H1 (cell line): ENCODE measurements at regions not wholly inside any gene's neighbourhood (a gene's known extent, or its start where the extent isn't known, plus 50 kb on each side); places are given as distances from the start of the nearest gene placed in this dataset.
A peak's percentile ranks its signal among the peaks of the same experiment; 100 is the strongest.

Experiments
- BACH1 ChIP-seq: IDR thresholded peaks from 2 replicates; pipeline ENCODE4 v1.6.1; 2012; ENCODE audit warnings: low read length, improper control_type of control experiment
- CBX8 ChIP-seq: fragments of 300-800, 300-1000 bp; sonication (generic); IDR thresholded peaks from 2 replicates; pipeline ENCODE4 v1.7.1; 2016; ENCODE audit warnings: low read depth, low read length, borderline replicate concordance
- CHD7 ChIP-seq: fragments of 300-600 bp; sonication (generic); IDR thresholded peaks from 2 replicates; pipeline ENCODE4 v1.7.1; 2012; ENCODE audit warnings: low read length, moderate library complexity, mild to moderate bottlenecking, inconsistent platforms; ENCODE audit not compliant: insufficient replicate concordance
- CTBP2 ChIP-seq: IDR thresholded peaks from 2 replicates; pipeline ENCODE4 v1.7.0; 2011; ENCODE audit warnings: borderline replicate concordance, mild to moderate bottlenecking, moderate library complexity, mixed read lengths, low read length; ENCODE audit not compliant: insufficient read depth, insufficient read length
- RAD21 ChIP-seq, 2 experiments: IDR thresholded peaks in 1 of 2; conservative IDR thresholded peaks in 1 of 2; 2 replicates each; pipeline ENCODE4 v1.6.1; 2011; ENCODE audit warnings: low read depth in 2 of 2, low read length in 2 of 2, improper control_type of control experiment in 1 of 2, inconsistent platforms in 1 of 2, mild to moderate bottlenecking in 1 of 2, moderate library complexity in 1 of 2
- TBP ChIP-seq: IDR thresholded peaks from 2 replicates; pipeline ENCODE4 v1.6.1; 2011; ENCODE audit warnings: low read depth, low read length, improper control_type of control experiment

GRCh38 chr3:144645300-144645699 lies 673.7 kb downstream of the DIPK2A start (continued):
- TF ChIP-seq CHD7 (peak; percentile 18), BACH1 (no peak), RAD21 (IDR thresholded peaks at IDR 0.05 in 1 of 2, conservative IDR thresholded peaks at IDR 0.05 in 1 of 2; ENCODE audit: low read depth in 2 of 2, low read length in 2 of 2) (no peak), TBP (no peak), CTBP2 (no peak), CBX8 (no peak)
- TF ChIP-seq, all 59 proteins: peak for 1
